HCT116 (cell line): ENCODE measurements at regions not wholly inside any gene's neighbourhood (a gene's known extent, or its start where the extent isn't known, plus 50 kb on each side); places are given as distances from the start of the nearest gene placed in this dataset.

Experiments
- ATAC-seq: fragments of 200-7000 bp; cut with Tn5 transposase; 2 replicates; pipeline ENCODE4 v1.9.1; 2020; ENCODE audit warnings: mild to moderate bottlenecking, moderate library complexity
- BruUV-seq: library from RNA; stranded (reverse); fragments of 400-500 nt; replicated peaks from 2 replicates; lab custom pipeline; 2021; lab: Mats Ljungman, UMichigan
- CTCF ChIA-PET: fragments of 300-600 bp; sonication (Branson Sonifier 250); formaldehyde crosslinking; loops from one replicate; lab custom pipeline; 2021; ENCODE audit warnings: antibody characterized with exemption; lab: Charles Lee
- POLR2A ChIA-PET: fragments of 300-600, 350-600 bp; sonication (Branson Sonifier 250); formaldehyde crosslinking; loops from one replicate; lab custom pipeline; 2021; ENCODE audit warnings: antibody characterized with exemption; lab: Charles Lee
- RAD21 ChIA-PET, 2 experiments: fragments of 300-600 bp; sonication (Branson Sonifier 250); formaldehyde crosslinking; loops; one replicate each; lab custom pipeline; 2023; ENCODE audit warnings: low total read pairs in 2 of 2; ENCODE audit not compliant: uncharacterized antibody in 2 of 2, unreplicated experiment in 2 of 2, low non-redundant PET in 1 of 2; lab: Charles Lee
- DNase-seq: peaks from one replicate; pipeline ENCODE4 v3.0.0-alpha.2; 2010; ENCODE audit warnings: low read depth, low spot score
- H2AFZ ChIP-seq: fragments of 200-600 bp; shearing (Covaris generic), sonication (generic); 2 replicates; pipeline ENCODE4 v1.6.1; 2017; ENCODE audit warnings: low read depth, mixed run types, mixed read lengths, antibody characterized with exemption, low read length; ENCODE audit not compliant: poor library complexity, severe bottlenecking
- H3K27ac ChIP-seq: 2 replicates; pipeline ENCODE4 v1.5.1; 2012; ENCODE audit warnings: low read depth, low read length
- H3K27me3 ChIP-seq: fragments of 200-600 bp; sonication (generic); 2 replicates; pipeline ENCODE4 v1.6.1; 2016; ENCODE audit warnings: mixed run types, low read length, mixed read lengths; ENCODE audit not compliant: insufficient read depth
- H3K36me3 ChIP-seq, 2 experiments: fragments of 200-500 bp in 1 of 2; fragments of 200-600 bp in 1 of 2; sonication (Bioruptor generic) in 1 of 2; sonication (generic) in 1 of 2; 2 replicates each; pipeline versions ENCODE4 v1.5.1 to v1.6.1; 2014 to 2016; ENCODE audit warnings: low read length in 2 of 2, inconsistent platforms in 1 of 2, mixed read lengths in 1 of 2, mixed run types in 1 of 2; ENCODE audit not compliant: insufficient read depth in 2 of 2, control insufficient read depth in 1 of 2
- H3K4me1 ChIP-seq, 2 experiments: fragments of 200-600 bp in 1 of 2; sonication (generic) in 1 of 2; 2 replicates each; pipeline versions ENCODE4 v1.5.1 to v1.6.1; 2012 to 2017; ENCODE audit warnings: low read length in 2 of 2, inconsistent platforms in 1 of 2, mild to moderate bottlenecking in 1 of 2, mixed read lengths in 1 of 2, mixed run types in 1 of 2, moderate library complexity in 1 of 2; ENCODE audit not compliant: insufficient read depth in 2 of 2, control insufficient read depth in 1 of 2
- H3K4me2 ChIP-seq: fragments of 200-600 bp; sonication (generic); 2 replicates; pipeline ENCODE4 v1.6.1; 2017; ENCODE audit warnings: mixed run types, low read length, mixed read lengths
- H3K4me3 ChIP-seq, 2 experiments: fragments of 200-600 bp in 1 of 2; sonication (generic) in 1 of 2; replicated peaks in 1 of 2; 2 replicates each; pipeline ENCODE4 v1.5.1; 2011 to 2016; ENCODE audit warnings: low read length in 2 of 2, control low read depth in 1 of 2, low read depth in 1 of 2, mild to moderate bottlenecking in 1 of 2, mixed read lengths in 1 of 2, mixed run types in 1 of 2
- H3K79me2 ChIP-seq: fragments of 200-600 bp; sonication (generic); 2 replicates; pipeline ENCODE4 v1.6.1; 2017; ENCODE audit warnings: mild to moderate bottlenecking, mixed run types, low read length, moderate library complexity, mixed read lengths; ENCODE audit not compliant: insufficient read depth
- H3K9ac ChIP-seq: fragments of 200-600 bp; sonication (generic); 2 replicates; pipeline ENCODE4 v1.6.1; 2016; ENCODE audit warnings: low read length, mixed read lengths
- H3K9me2 ChIP-seq: fragments of 200-600 bp; sonication (generic), shearing (Covaris generic); 2 replicates; pipeline ENCODE4 v1.6.1; 2017; ENCODE audit warnings: mixed run types, mild to moderate bottlenecking, moderate library complexity; ENCODE audit not compliant: insufficient read depth
- H3K9me3 ChIP-seq, 2 experiments: fragments of 200-500 bp in 1 of 2; fragments of 200-600 bp in 1 of 2; sonication (Bioruptor generic) in 1 of 2; sonication (generic) in 1 of 2; 2 replicates each; pipeline ENCODE4 v1.6.1; 2014 to 2017; ENCODE audit warnings: low read length in 2 of 2, mixed read lengths in 2 of 2, inconsistent platforms in 1 of 2, low read depth in 1 of 2, mild to moderate bottlenecking in 1 of 2, mixed run types in 1 of 2, moderate library complexity in 1 of 2; ENCODE audit not compliant: control insufficient read depth in 1 of 2, insufficient read depth in 1 of 2
- H4K20me1 ChIP-seq: fragments of 200-600 bp; sonication (generic), shearing (Covaris generic); 2 replicates; pipeline ENCODE4 v1.6.1; 2017; ENCODE audit warnings: mixed run types, mild to moderate bottlenecking, moderate library complexity; ENCODE audit not compliant: insufficient read depth
- ATF3 ChIP-seq: IDR thresholded peaks from 2 replicates; pipeline ENCODE4 v1.6.1; 2012
- CBX3 ChIP-seq: IDR thresholded peaks from 2 replicates; pipeline ENCODE4 v1.6.1; 2012; ENCODE audit warnings: low read depth
- CEBPB ChIP-seq: IDR thresholded peaks from 2 replicates; pipeline ENCODE4 v1.6.1; 2012; ENCODE audit warnings: low read depth
- CTCF ChIP-seq, 3 experiments: fragments of 200-600 bp in 1 of 3; sonication (generic) in 1 of 3; IDR thresholded peaks in 2 of 3; conservative IDR thresholded peaks in 1 of 3; 2 replicates each; pipeline ENCODE4 v1.5.1; 2012 to 2017; ENCODE audit warnings: low read depth in 2 of 3, low read length in 2 of 3, antibody characterized with exemption in 1 of 3, borderline replicate concordance in 1 of 3, control low read depth in 1 of 3, mild to moderate bottlenecking in 1 of 3, mixed read lengths in 1 of 3, mixed run types in 1 of 3, moderate library complexity in 1 of 3; ENCODE audit not compliant: insufficient read depth in 1 of 3
- EGR1 ChIP-seq: IDR thresholded peaks from 2 replicates; pipeline ENCODE4 v1.6.1; 2012; ENCODE audit warnings: low read depth
- ELF1 ChIP-seq: IDR thresholded peaks from 2 replicates; pipeline ENCODE4 v1.6.1; 2012; ENCODE audit warnings: low read depth, borderline replicate concordance
- EZH2 ChIP-seq: fragments of 200-600 bp; sonication (generic); IDR thresholded peaks from 2 replicates; pipeline ENCODE4 v1.6.1; 2017; ENCODE audit warnings: antibody characterized with exemption, mixed run types
- EZH2phosphoT487 ChIP-seq: fragments of 200-600 bp; IDR thresholded peaks from 2 replicates; pipeline ENCODE4 v1.6.1; 2018; ENCODE audit warnings: antibody characterized with exemption, borderline replicate concordance
- MAX ChIP-seq: IDR thresholded peaks from 2 replicates; pipeline ENCODE4 v1.6.1; 2012
- POLR2A ChIP-seq: IDR thresholded peaks from 2 replicates; pipeline ENCODE4 v1.7.0; 2011; ENCODE audit warnings: borderline replicate concordance; ENCODE audit not compliant: insufficient read depth, insufficient read length; ENCODE audit errors: extremely low read depth
- POLR2AphosphoS5 ChIP-seq: IDR thresholded peaks from 2 replicates; pipeline ENCODE4 v1.6.1; 2011; ENCODE audit warnings: mild to moderate bottlenecking, low read depth, low read length, moderate library complexity
- SP1 ChIP-seq: IDR thresholded peaks from 2 replicates; pipeline ENCODE4 v1.6.1; 2012; ENCODE audit warnings: low read depth
- TCF7L2 ChIP-seq: IDR thresholded peaks from 2 replicates; pipeline ENCODE4 v1.7.0; 2011; ENCODE audit warnings: borderline replicate concordance, inconsistent platforms; ENCODE audit not compliant: insufficient read depth, insufficient read length; ENCODE audit errors: extremely low read depth
- YY1 ChIP-seq: IDR thresholded peaks from 2 replicates; pipeline ENCODE4 v1.6.1; 2011; ENCODE audit warnings: low read length, low read depth, moderate library complexity, mild to moderate bottlenecking; ENCODE audit not compliant: insufficient replicate concordance; ENCODE audit errors: extremely low read depth
- ZBTB33 ChIP-seq: IDR thresholded peaks from 2 replicates; pipeline ENCODE4 v1.6.1; 2011; ENCODE audit warnings: mild to moderate bottlenecking, low read length, moderate library complexity; ENCODE audit not compliant: insufficient replicate concordance; ENCODE audit errors: extremely low read depth
- ZFX ChIP-seq: fragments of 450-650 bp; IDR thresholded peaks from 2 replicates; pipeline ENCODE4 v1.6.1; 2017
- intact Hi-C: fragments of 100-400 bp; cut with micrococcal nuclease; formaldehyde crosslinking; loops from 2 replicates; pipeline ENCODE4 v1.10.0; 2022

- no peak for ATAC-seq
- no peak for TF ChIP-seq EZH2
- no peak for TF ChIP-seq CEBPB
- TF ChIP-seq MAX, result no peak
- no peak for TF ChIP-seq CBX3
- TF ChIP-seq YY1, result no peak
- TF ChIP-seq, all 23 proteins: peak for 0
These were observed 62.3 kb upstream of the PDE5A start for GRCh38 chr4:119690871-119691270.

GRCh38 chr4:119688446-119688845 lies 59.8 kb upstream of the PDE5A start:
- CTCF ChIA-PET, result no interaction called here
- no TSS peak for BruUV-seq
- no peaks in the 10 kb centered on the region for H3K4me1 ChIP-seq
- TF ChIP-seq EZH2phosphoT487 (no peak), EGR1 (no peak), TCF7L2 (no peak), ZBTB33 (no peak), EZH2 (no peak), POLR2A (no peak), CTCF (IDR thresholded peaks at IDR 0.05 in 2 of 3, conservative IDR thresholded peaks at IDR 0.05 in 1 of 3; ENCODE audit: borderline replicate concordance in 1 of 3, insufficient read depth in 1 of 3, low read depth in 2 of 3, low read length in 2 of 3) (no peak), ELF1 (no peak), SP1 (no peak), ZFX (no peak), POLR2AphosphoS5 (no peak), ATF3 (no peak), MAX (no peak)

More at GRCh38 chr4:119690871-119691270, 62.3 kb upstream of the PDE5A start:
- intact Hi-C loops, result no loop called here
- POLR2A ChIA-PET, result no interaction called here
- Histone ChIP-seq H3K9me3 (0 out of 4 replicates have a peak, but pooled peaks cover 0 to 3% of the 10 kb centered on the region in 2 experiments), H3K4me3 (no peak overlapping the region), H2AFZ (no peak overlapping the region), H3K36me3 (no peaks in the 10 kb centered on the region), H3K9me2 (no peaks in the 10 kb centered on the region), H3K4me2 (no peak overlapping the region), H3K27ac (no peak overlapping the region), H3K4me1 (no peaks in the 10 kb centered on the region), H3K9ac (no peak overlapping the region), H4K20me1 (no peaks in the 10 kb centered on the region), H3K27me3 (no peaks in the 10 kb centered on the region), H3K79me2 (no peaks in the 10 kb centered on the region)
- peak; percentile 4 for DNase-seq
- no TSS peak for BruUV-seq
- RAD21 ChIA-PET, result no interaction called here
- CTCF ChIA-PET, result no interaction called here

More at GRCh38 chr4:119688446-119688845, 59.8 kb upstream of the PDE5A start:
- Histone ChIP-seq H3K9ac (no peak overlapping the region), H3K4me3 (no peak overlapping the region), H3K36me3 (no peaks in the 10 kb centered on the region), H3K27me3 (no peaks in the 10 kb centered on the region), H2AFZ (no peak overlapping the region), H3K9me3 (0 out of 4 replicates have a peak, but pooled peaks cover 0 to 3% of the 10 kb centered on the region in 2 experiments), H3K9me2 (no peaks in the 10 kb centered on the region), H3K79me2 (no peaks in the 10 kb centered on the region), H3K27ac (no peak overlapping the region), H3K4me2 (no peak overlapping the region), H4K20me1 (no peaks in the 10 kb centered on the region)
- ChIA-PET POLR2A (no interaction called here), RAD21 (no interaction called here)
- no peak for DNase-seq
- no peak for ATAC-seq
- intact Hi-C loops, result no loop called here
